ENCODE measurements at regions not wholly inside any gene's neighbourhood (a gene's known extent, or its start where the extent isn't known, plus 50 kb on each side); places are given as distances from the start of the nearest gene placed in this dataset.

DNA sequence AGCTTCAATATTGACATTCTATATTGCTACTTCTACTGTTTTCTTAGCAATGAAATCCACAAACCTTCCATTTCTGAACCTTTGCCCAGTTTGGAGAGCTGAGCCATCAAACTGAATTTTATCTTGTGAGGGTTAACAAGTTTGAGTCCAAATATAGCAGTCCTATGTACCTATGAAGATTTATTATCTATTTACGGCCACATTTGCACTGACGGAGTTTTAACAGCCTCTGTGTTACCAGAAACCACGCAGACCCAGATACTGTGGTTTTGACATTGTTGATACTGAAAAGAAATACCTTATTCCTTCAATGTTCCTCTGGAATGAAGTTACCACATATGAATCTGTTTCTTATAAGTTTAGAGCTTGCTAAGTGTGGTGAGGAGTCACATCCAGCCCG is 172.6 kb downstream of the FGFR2 start:
- TF ChIP-seq EZH2 (IDR thresholded peaks at IDR 0.05; ENCODE audit: borderline replicate concordance) = no peak
- TF ChIP-seq, protein P1, sequence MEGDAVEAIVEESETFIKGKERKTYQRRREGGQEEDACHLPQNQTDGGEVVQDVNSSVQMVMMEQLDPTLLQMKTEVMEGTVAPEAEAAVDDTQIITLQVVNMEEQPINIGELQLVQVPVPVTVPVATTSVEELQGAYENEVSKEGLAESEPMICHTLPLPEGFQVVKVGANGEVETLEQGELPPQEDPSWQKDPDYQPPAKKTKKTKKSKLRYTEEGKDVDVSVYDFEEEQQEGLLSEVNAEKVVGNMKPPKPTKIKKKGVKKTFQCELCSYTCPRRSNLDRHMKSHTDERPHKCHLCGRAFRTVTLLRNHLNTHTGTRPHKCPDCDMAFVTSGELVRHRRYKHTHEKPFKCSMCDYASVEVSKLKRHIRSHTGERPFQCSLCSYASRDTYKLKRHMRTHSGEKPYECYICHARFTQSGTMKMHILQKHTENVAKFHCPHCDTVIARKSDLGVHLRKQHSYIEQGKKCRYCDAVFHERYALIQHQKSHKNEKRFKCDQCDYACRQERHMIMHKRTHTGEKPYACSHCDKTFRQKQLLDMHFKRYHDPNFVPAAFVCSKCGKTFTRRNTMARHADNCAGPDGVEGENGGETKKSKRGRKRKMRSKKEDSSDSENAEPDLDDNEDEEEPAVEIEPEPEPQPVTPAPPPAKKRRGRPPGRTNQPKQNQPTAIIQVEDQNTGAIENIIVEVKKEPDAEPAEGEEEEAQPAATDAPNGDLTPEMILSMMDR (IDR thresholded peaks at IDR 0.05; ENCODE audit: poor library complexity) = no peak
